GM12878 (cell line): ENCODE measurements at regions not wholly inside any gene's neighbourhood (a gene's known extent, or its start where the extent isn't known, plus 50 kb on each side); places are given as distances from the start of the nearest gene placed in this dataset.

Experiments
- ATAC-seq: fragments of 200-7000 bp; cut with Tn5 transposase; 3 replicates; pipeline ENCODE4 v1.9.1; 2020; ENCODE audit warnings: mild to moderate bottlenecking, moderate library complexity
- BruUV-seq: library from RNA; stranded (reverse); fragments of 400-500 nt; replicated peaks from 2 replicates; lab custom pipeline; 2021; lab: Mats Ljungman, UMichigan
- CTCF ChIA-PET: fragments of 300-600 bp; sonication (Branson Sonifier 250); formaldehyde crosslinking; extraction: SDS; loops from one replicate; lab custom pipeline; 2021; ENCODE audit warnings: inconsistent platforms; lab: Yijun Ruan, JAX
- POLR2A ChIA-PET: fragments of 350-600 bp; formaldehyde crosslinking; extraction: SDS; loops from one replicate; lab custom pipeline; 2021; ENCODE audit warnings: inconsistent platforms; lab: Charles Lee
- RAD21 ChIA-PET: fragments of 300-600 bp; sonication (Branson Sonifier 250); formaldehyde crosslinking; loops from one replicate; lab custom pipeline; 2023; ENCODE audit warnings: antibody characterized with exemption; ENCODE audit not compliant: unreplicated experiment; lab: Charles Lee
- SMC1A ChIA-PET: fragments of 300-600 bp; sonication (Branson Sonifier 250); formaldehyde crosslinking; loops from one replicate; lab custom pipeline; 2023; ENCODE audit not compliant: unreplicated experiment, uncharacterized antibody; lab: Charles Lee
- DNase-seq: peaks from one replicate; pipeline ENCODE4 v3.0.0-alpha.2; 2011; ENCODE audit warnings: low read depth, low spot score
- FAIRE-seq: peaks from 3 replicates; lab custom pipeline; 2011; peaks lifted over from hg19 to GRCh38; lab: Jason Lieb, UNC
- H2AFZ ChIP-seq: 2 replicates; pipeline ENCODE4 v1.6.0; 2011; ENCODE audit warnings: low read depth, low read length, control low read depth; ENCODE audit not compliant: control insufficient read depth
- H3K27ac ChIP-seq: 2 replicates; pipeline ENCODE4 v1.5.1; 2011; ENCODE audit warnings: control low read depth; ENCODE audit not compliant: control insufficient read depth, insufficient read depth
- H3K27me3 ChIP-seq, 2 experiments: replicated peaks in 1 of 2; 2 replicates each; pipeline versions ENCODE4 v1.6.0 to v1.6.1; 2011; ENCODE audit warnings: low read length in 1 of 2; ENCODE audit not compliant: control insufficient read depth in 2 of 2, insufficient read depth in 2 of 2
- H3K36me3 ChIP-seq, 2 experiments: 2 replicates each; pipeline ENCODE4 v1.5.1; 2011; ENCODE audit warnings: low read length in 1 of 2; ENCODE audit not compliant: control insufficient read depth in 2 of 2, insufficient read depth in 2 of 2
- H3K4me1 ChIP-seq: 2 replicates; pipeline ENCODE4 v1.6.1; 2011; ENCODE audit warnings: mild to moderate bottlenecking, low read length, moderate library complexity, mixed read lengths; ENCODE audit not compliant: control insufficient read depth, insufficient read depth
- H3K4me2 ChIP-seq: 2 replicates; pipeline ENCODE4 v1.6.0; 2011; ENCODE audit warnings: control low read depth; ENCODE audit not compliant: control insufficient read depth, insufficient read depth
- H3K4me3 ChIP-seq: fragments of 200-600 bp; sonication (generic); 2 replicates; pipeline ENCODE4 v1.5.1; 2016
- H3K79me2 ChIP-seq: 2 replicates; pipeline ENCODE4 v1.6.0; 2011; ENCODE audit warnings: low read length; ENCODE audit not compliant: control insufficient read depth, insufficient read depth
- H3K9ac ChIP-seq: 2 replicates; pipeline ENCODE4 v1.8.0; 2011; ENCODE audit warnings: low read length, control low read depth, mixed read lengths; ENCODE audit not compliant: control insufficient read depth, insufficient read depth
- H3K9me3 ChIP-seq: replicated peaks from 3 replicates; pipeline ENCODE4 v1.5.1; 2011; ENCODE audit warnings: mild to moderate bottlenecking, low read length; ENCODE audit not compliant: control insufficient read depth, insufficient read depth
- H4K20me1 ChIP-seq: 2 replicates; pipeline ENCODE4 v1.6.0; 2011; ENCODE audit not compliant: control insufficient read depth, insufficient read depth
- CTCF ChIP-seq, 3 experiments: IDR thresholded peaks in 2 of 3; conservative IDR thresholded peaks in 1 of 3; 2 replicates each; pipeline ENCODE4 v1.5.1; 2011; ENCODE audit warnings: low read depth in 3 of 3, low read length in 3 of 3, mild to moderate bottlenecking in 3 of 3, control low read depth in 2 of 3, moderate library complexity in 2 of 3, inconsistent platforms in 1 of 3, mixed read lengths in 1 of 3; ENCODE audit not compliant: control insufficient read depth in 2 of 3, insufficient read depth in 1 of 3; ENCODE audit errors: extremely low read depth in 1 of 3
- ELK1 ChIP-seq: IDR thresholded peaks from 2 replicates; pipeline ENCODE4 v1.6.1; 2012; ENCODE audit warnings: low read depth, low read length, improper control_type of control experiment
- HCFC1 ChIP-seq: fragments of 150-350 bp; IDR thresholded peaks from 2 replicates; pipeline ENCODE4 v1.6.1; 2014; ENCODE audit warnings: low read length
- PRDM15 ChIP-seq: fragments of 450-650 bp; formaldehyde crosslinking; IDR thresholded peaks from 2 replicates; pipeline ENCODE4 v1.4.0; 2020; ENCODE audit warnings: mild to moderate bottlenecking, moderate library complexity
- RAD51 ChIP-seq: fragments of 450-650 bp; IDR thresholded peaks from 2 replicates; pipeline ENCODE4 v1.6.1; 2016; ENCODE audit warnings: moderate library complexity, mild to moderate bottlenecking, inconsistent platforms
- SIX5 ChIP-seq: IDR thresholded peaks from 2 replicates; pipeline ENCODE4 v1.6.1; 2011; ENCODE audit warnings: mild to moderate bottlenecking, low read depth, low read length, moderate library complexity; ENCODE audit not compliant: severe bottlenecking
- ZNF207 ChIP-seq: fragments of 450-650 bp; IDR thresholded peaks from 2 replicates; pipeline ENCODE4 v1.6.1; 2014; ENCODE audit warnings: antibody characterized with exemption, mild to moderate bottlenecking, borderline replicate concordance
- ZNF687 ChIP-seq: fragments of 450-650 bp; IDR thresholded peaks from 2 replicates; pipeline ENCODE4 v1.6.1; 2017; ENCODE audit warnings: mild to moderate bottlenecking, moderate library complexity
- WGBS: methylation state at CpG from one replicate; pipeline ENCODE4 v1.1.6; 2016; ENCODE audit warnings: low lambda C conversion rate; ENCODE audit not compliant: insufficient replicate concordance, insufficient coverage; ENCODE audit errors: missing lambda C conversion rate; 5-methylcytosine and 5-hydroxymethylcytosine counted together
- in situ Hi-C: fragments of 300-500 bp; cut with MboI; formaldehyde crosslinking; loops from 9 replicates; pipeline ENCODE4 v1.14.3; 2018; ENCODE audit warnings: mixed read lengths
- intact Hi-C: fragments of 100-400 bp; cut with micrococcal nuclease; formaldehyde crosslinking; loops from one replicate; pipeline ENCODE4 v1.14.2; 2022; ENCODE audit not compliant: unreplicated experiment

GRCh38 chr12:107223821-107224220 is 130.5 kb upstream of the CRY1 start (continued):
- no peak for TF ChIP-seq PRDM15 (CRISPR knock-in tag)
- no peak for TF ChIP-seq ELK1
- TF ChIP-seq RAD51: no peak
- TF ChIP-seq HCFC1: no peak
- no peak for TF ChIP-seq SIX5
- TF ChIP-seq ZNF207: no peak

GRCh38 chr12:107225635-107226034 is 132.3 kb upstream of the CRY1 start:
- no peaks in the 10 kb centered on the region for H3K9me3 ChIP-seq
- H3K27ac ChIP-seq: no peak overlapping the region
- no peak overlapping the region for H3K4me3 ChIP-seq
- no peaks in the 10 kb centered on the region for H3K36me3 ChIP-seq
- intact Hi-C loops (no loop called here), in situ Hi-C loops (no loop called here)
- FAIRE-seq: no peak
- RAD21 ChIA-PET: no interaction called here
- no peak overlapping the region for H3K4me2 ChIP-seq
- 41% methylated on average over 6 of the region's 6 CpGs for WGBS
- CTCF ChIA-PET: interaction anchor here (0.9 kb wide), 1 partner anchor 94 kb away, joined by 3 read pairs; no protein-coding TSS in a partner anchor
- no peaks in the 10 kb centered on the region for H3K79me2 ChIP-seq
- no peak for DNase-seq
- no peaks in the 10 kb centered on the region for H3K27me3 ChIP-seq
- H3K4me1 ChIP-seq: no peaks in the 10 kb centered on the region
- BruUV-seq: no TSS peak
- H3K9ac ChIP-seq: no peak overlapping the region
- SMC1A ChIA-PET: no interaction called here
- H4K20me1 ChIP-seq: no peaks in the 10 kb centered on the region
- POLR2A ChIA-PET: no interaction called here
- no peak for ATAC-seq
- H2AFZ ChIP-seq: no peak overlapping the region
- TF ChIP-seq ZNF687: no peak
- TF ChIP-seq CTCF (IDR thresholded peaks at IDR 0.05 in 2 of 3, conservative IDR thresholded peaks at IDR 0.05 in 1 of 3; ENCODE audit: control insufficient read depth in 2 of 3, extremely low read depth in 1 of 3, insufficient read depth in 1 of 3, low read depth in 3 of 3, low read length in 3 of 3): no peak
